ENCODE measurements at regions not wholly inside any gene's neighbourhood (a gene's known extent, or its start where the extent isn't known, plus 50 kb on each side); places are given as distances from the start of the nearest gene placed in this dataset.
"Not testable (repeated sequence)": the region's sequence is repeated elsewhere in the genome, so short reads cannot be mapped to it uniquely, and the experiment has no call there.

- H3K36me3 ChIP-seq (ENCODE audit: control insufficient read depth in 1 of 2, insufficient read depth in 2 of 2, low read length in 2 of 2), result no peaks in the 10 kb centered on the region
- no peak overlapping the region for H3K9ac ChIP-seq (ENCODE audit: low read depth in 1 of 2, low read length in 2 of 2)
- no peaks in the 10 kb centered on the region for H3K27me3 ChIP-seq (ENCODE audit: control insufficient read depth in 1 of 2, insufficient read depth in 2 of 2, low read length in 2 of 2)
- H3K4me1 ChIP-seq (ENCODE audit: control insufficient read depth in 1 of 2, insufficient read depth in 2 of 2, low read length in 2 of 2), result no peaks in the 10 kb centered on the region
- H3K9me3 ChIP-seq (ENCODE audit: control insufficient read depth in 1 of 2, low read length in 2 of 2), result no peaks in the 10 kb centered on the region
- no peak overlapping the region for H3K4me3 ChIP-seq (ENCODE audit: low read depth in 1 of 2, low read length in 2 of 2)
- H3K27ac ChIP-seq (ENCODE audit: low read depth, low read length), result no peak overlapping the region
Measured at GRCh38 chr9:26520141-26520540, 372.5 kb downstream of the CAAP1 start.

DNA sequence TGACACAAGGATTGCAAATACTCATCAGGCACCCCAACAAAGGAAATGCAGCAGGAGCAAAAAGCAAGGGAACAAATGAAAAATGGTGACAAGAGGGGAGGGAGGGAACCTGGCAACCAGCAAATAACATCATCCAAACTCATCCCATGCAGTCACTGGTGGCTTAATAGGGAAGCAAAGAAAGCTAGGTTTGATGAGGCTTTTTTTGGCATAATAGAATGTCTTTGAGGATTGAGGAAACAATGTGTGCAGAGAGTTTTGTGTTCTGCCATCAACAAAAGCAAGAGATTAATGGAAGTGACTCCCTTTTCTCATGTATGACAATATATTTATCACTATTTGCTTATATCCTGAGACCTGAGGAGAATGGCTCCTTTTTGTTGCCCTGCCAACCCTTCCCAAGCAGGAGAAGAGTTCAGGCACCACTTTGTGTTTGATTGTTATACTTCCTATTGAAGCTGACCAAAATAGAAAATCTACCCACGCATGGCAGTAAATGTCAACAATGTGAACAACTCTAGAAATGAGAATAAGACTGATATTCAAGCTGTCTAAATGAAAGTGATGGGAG, 375.7 kb downstream of the CAAP1 start:
- H3K9ac ChIP-seq (ENCODE audit: low read depth in 1 of 2, low read length in 2 of 2), result no peak overlapping the region
- H3K9me3 ChIP-seq (ENCODE audit: control insufficient read depth in 1 of 2, low read length in 2 of 2), result no peaks in the 10 kb centered on the region
- no peaks in the 10 kb centered on the region for H3K4me1 ChIP-seq (ENCODE audit: control insufficient read depth in 1 of 2, insufficient read depth in 2 of 2, low read length in 2 of 2)
- no peak overlapping the region for H3K4me3 ChIP-seq (ENCODE audit: low read depth in 1 of 2, low read length in 2 of 2)
- H3K27ac ChIP-seq (ENCODE audit: low read depth, low read length), result no peak overlapping the region
- H3K27me3 ChIP-seq (ENCODE audit: control insufficient read depth in 1 of 2, insufficient read depth in 2 of 2, low read length in 2 of 2), result no peaks in the 10 kb centered on the region
- no peaks in the 10 kb centered on the region for H3K36me3 ChIP-seq (ENCODE audit: control insufficient read depth in 1 of 2, insufficient read depth in 2 of 2, low read length in 2 of 2)

DNA sequence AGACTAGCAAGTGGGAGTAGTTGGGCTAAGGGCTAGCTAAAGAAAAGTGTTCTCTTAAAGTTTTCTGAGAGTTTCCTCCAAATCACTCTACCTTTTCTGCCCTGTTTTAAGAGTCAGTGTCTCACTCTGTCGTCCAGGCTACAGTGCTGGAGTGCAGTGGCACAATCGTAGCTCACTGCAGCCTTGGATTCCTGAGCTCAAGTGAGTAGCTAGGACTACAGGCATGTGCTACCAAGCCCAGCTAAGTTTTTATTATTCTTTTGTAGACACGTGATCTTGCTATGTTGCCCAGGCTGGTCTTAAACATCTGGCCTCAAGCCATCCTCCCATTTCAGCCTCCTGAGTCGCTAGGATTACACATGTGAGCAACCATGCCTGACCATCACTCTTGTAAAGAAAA, 378.9 kb downstream of the CAAP1 start:
- no peaks in the 10 kb centered on the region for H3K4me1 ChIP-seq (ENCODE audit: control insufficient read depth in 1 of 2, insufficient read depth in 2 of 2, low read length in 2 of 2)
- no peaks in the 10 kb centered on the region for H3K9me3 ChIP-seq (ENCODE audit: control insufficient read depth in 1 of 2, low read length in 2 of 2)

DNA sequence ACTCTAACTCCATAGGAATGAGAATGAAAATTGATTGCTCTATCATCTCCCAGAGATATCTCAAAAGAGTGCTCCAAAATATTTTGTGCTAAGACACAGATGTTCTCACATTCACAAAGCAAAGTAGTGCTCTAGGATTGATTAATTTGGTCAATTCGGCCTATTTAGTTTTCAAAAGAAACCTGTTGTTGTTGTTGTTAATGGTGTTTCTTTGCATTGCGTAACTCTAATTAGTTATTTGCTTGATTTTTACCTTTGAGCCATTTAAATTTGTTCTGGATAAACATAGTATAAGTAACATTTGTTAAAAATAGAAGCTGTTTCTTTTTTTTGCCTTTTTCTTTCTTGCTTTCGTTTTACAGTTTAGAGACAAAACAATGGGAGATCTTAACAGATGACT, 382.5 kb downstream of the CAAP1 start:
- Histone ChIP-seq H3K4me1 (ENCODE audit: control insufficient read depth in 1 of 2, insufficient read depth in 2 of 2, low read length in 2 of 2) (no peaks in the 10 kb centered on the region), H3K9me3 (ENCODE audit: control insufficient read depth in 1 of 2, low read length in 2 of 2) (no peaks in the 10 kb centered on the region), H3K27me3 (ENCODE audit: control insufficient read depth in 1 of 2, insufficient read depth in 2 of 2, low read length in 2 of 2) (no peaks in the 10 kb centered on the region), H3K4me3 (ENCODE audit: low read depth in 1 of 2, low read length in 2 of 2) (no peak overlapping the region), H3K9ac (ENCODE audit: low read depth in 1 of 2, low read length in 2 of 2) (no peak overlapping the region), H3K27ac (ENCODE audit: low read depth, low read length) (no peak overlapping the region), H3K36me3 (ENCODE audit: control insufficient read depth in 1 of 2, insufficient read depth in 2 of 2, low read length in 2 of 2) (no peaks in the 10 kb centered on the region)

More for the DNA sequence above, 378.9 kb downstream of the CAAP1 start:
- Histone ChIP-seq H3K4me3 (ENCODE audit: low read depth in 1 of 2, low read length in 2 of 2) (no peak overlapping the region), H3K27ac (ENCODE audit: low read depth, low read length) (no peak overlapping the region), H3K27me3 (ENCODE audit: control insufficient read depth in 1 of 2, insufficient read depth in 2 of 2, low read length in 2 of 2) (no peaks in the 10 kb centered on the region), H3K9ac (ENCODE audit: low read depth in 1 of 2, low read length in 2 of 2) (no peak overlapping the region), H3K36me3 (ENCODE audit: control insufficient read depth in 1 of 2, insufficient read depth in 2 of 2, low read length in 2 of 2) (no peaks in the 10 kb centered on the region)

DNA sequence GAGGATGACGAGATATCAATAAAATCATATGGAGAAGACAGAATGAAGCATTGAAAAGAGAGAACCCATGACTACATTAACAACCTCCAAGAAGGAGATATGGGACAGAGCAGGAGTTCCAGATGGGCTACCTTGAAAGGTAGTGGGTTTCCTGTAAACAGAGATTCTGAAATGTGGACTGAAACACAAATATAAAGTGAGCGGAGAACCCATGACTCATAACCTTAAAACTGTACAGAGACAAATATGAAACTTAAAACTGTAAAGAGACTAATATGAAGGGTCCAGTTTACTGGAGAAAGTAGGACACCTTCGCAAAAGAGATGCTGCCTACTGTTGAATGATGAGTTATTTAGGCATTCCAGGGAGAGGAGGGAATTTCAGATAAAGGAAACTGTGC, 383.7 kb downstream of the CAAP1 start:
- Histone ChIP-seq H3K27me3 (ENCODE audit: control insufficient read depth in 1 of 2, insufficient read depth in 2 of 2, low read length in 2 of 2) (no peaks in the 10 kb centered on the region), H3K27ac (ENCODE audit: low read depth, low read length) (no peak overlapping the region), H3K4me1 (ENCODE audit: control insufficient read depth in 1 of 2, insufficient read depth in 2 of 2, low read length in 2 of 2) (no peaks in the 10 kb centered on the region), H3K36me3 (ENCODE audit: control insufficient read depth in 1 of 2, insufficient read depth in 2 of 2, low read length in 2 of 2) (no peaks in the 10 kb centered on the region), H3K4me3 (ENCODE audit: low read depth in 1 of 2, low read length in 2 of 2) (no peak overlapping the region), H3K9me3 (ENCODE audit: control insufficient read depth in 1 of 2, low read length in 2 of 2) (no peaks in the 10 kb centered on the region), H3K9ac (ENCODE audit: low read depth in 1 of 2, low read length in 2 of 2) (no peak overlapping the region)

DNA sequence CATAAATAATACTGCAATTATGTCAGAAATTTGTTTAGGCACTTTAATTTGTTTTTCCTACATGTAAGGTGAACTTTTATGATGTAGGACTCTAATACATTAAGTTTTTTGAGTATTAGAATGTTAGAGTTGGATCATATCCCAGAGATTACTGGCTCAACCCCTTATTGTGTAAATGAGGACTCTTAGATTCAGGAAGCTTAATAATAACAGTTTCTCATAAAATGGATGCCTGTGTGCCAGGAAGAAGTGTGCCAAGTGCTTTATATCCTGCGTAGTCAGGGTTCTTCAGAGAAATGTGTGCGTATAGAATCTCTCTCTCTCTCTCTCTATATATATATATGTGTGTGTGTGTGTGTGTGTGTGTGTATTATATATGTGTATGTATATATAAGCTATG, 388.5 kb downstream of the CAAP1 start:
- Histone ChIP-seq H3K4me3 (ENCODE audit: low read depth in 1 of 2, low read length in 2 of 2) (no peak overlapping the region), H3K9ac (ENCODE audit: low read depth in 1 of 2, low read length in 2 of 2) (no peak overlapping the region), H3K36me3 (ENCODE audit: control insufficient read depth in 1 of 2, insufficient read depth in 2 of 2, low read length in 2 of 2) (no peaks in the 10 kb centered on the region), H3K4me1 (ENCODE audit: control insufficient read depth in 1 of 2, insufficient read depth in 2 of 2, low read length in 2 of 2) (no peaks in the 10 kb centered on the region), H3K9me3 (ENCODE audit: control insufficient read depth in 1 of 2, low read length in 2 of 2) (no peaks in the 10 kb centered on the region), H3K27me3 (ENCODE audit: control insufficient read depth in 1 of 2, insufficient read depth in 2 of 2, low read length in 2 of 2) (no peaks in the 10 kb centered on the region), H3K27ac (ENCODE audit: low read depth, low read length) (no peak overlapping the region)

DNA sequence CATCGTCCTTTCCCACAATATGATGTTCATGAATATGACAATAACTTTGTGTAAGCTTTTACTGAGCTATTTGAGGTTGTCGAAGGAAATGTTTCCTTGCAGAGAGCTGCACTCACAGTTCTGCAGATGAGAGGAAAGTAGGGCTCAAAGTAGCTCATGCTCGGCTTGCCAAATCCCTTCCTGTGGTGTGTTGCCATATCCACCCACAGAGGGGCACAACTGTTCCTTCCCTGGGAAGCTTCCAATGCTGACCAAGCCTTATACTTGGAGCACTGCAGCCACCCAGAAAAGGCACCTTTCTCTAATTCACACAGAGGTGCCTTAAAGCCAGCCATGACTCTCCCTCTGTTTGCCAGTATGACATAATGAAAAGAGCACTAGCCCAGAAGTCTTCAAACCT, 390.3 kb downstream of the CAAP1 start:
- no peak overlapping the region for H3K4me3 ChIP-seq (ENCODE audit: low read depth in 1 of 2, low read length in 2 of 2)
- H3K9ac ChIP-seq (ENCODE audit: low read depth in 1 of 2, low read length in 2 of 2), result no peak overlapping the region
- no peaks in the 10 kb centered on the region for H3K36me3 ChIP-seq (ENCODE audit: control insufficient read depth in 1 of 2, insufficient read depth in 2 of 2, low read length in 2 of 2)
- no peaks in the 10 kb centered on the region for H3K4me1 ChIP-seq (ENCODE audit: control insufficient read depth in 1 of 2, insufficient read depth in 2 of 2, low read length in 2 of 2)
- no peaks in the 10 kb centered on the region for H3K27me3 ChIP-seq (ENCODE audit: control insufficient read depth in 1 of 2, insufficient read depth in 2 of 2, low read length in 2 of 2)
- no peak overlapping the region for H3K27ac ChIP-seq (ENCODE audit: low read depth, low read length)
- H3K9me3 ChIP-seq (ENCODE audit: control insufficient read depth in 1 of 2, low read length in 2 of 2), result peaks cover 0 to 5% of the 10 kb centered on the region in 2 donors

GRCh38 chr9:26500471-26500870, 392.1 kb downstream of the CAAP1 start:
- Histone ChIP-seq H3K36me3 (ENCODE audit: control insufficient read depth in 1 of 2, insufficient read depth in 2 of 2, low read length in 2 of 2) (no peaks in the 10 kb centered on the region), H3K9me3 (ENCODE audit: control insufficient read depth in 1 of 2, low read length in 2 of 2) (peaks cover 0 to 5% of the 10 kb centered on the region in 2 donors), H3K4me3 (ENCODE audit: low read depth in 1 of 2, low read length in 2 of 2) (no peak overlapping the region), H3K27me3 (ENCODE audit: control insufficient read depth in 1 of 2, insufficient read depth in 2 of 2, low read length in 2 of 2) (no peaks in the 10 kb centered on the region), H3K27ac (ENCODE audit: low read depth, low read length) (no peak overlapping the region), H3K4me1 (ENCODE audit: control insufficient read depth in 1 of 2, insufficient read depth in 2 of 2, low read length in 2 of 2) (no peaks in the 10 kb centered on the region), H3K9ac (ENCODE audit: low read depth in 1 of 2, low read length in 2 of 2) (no peak overlapping the region)

DNA sequence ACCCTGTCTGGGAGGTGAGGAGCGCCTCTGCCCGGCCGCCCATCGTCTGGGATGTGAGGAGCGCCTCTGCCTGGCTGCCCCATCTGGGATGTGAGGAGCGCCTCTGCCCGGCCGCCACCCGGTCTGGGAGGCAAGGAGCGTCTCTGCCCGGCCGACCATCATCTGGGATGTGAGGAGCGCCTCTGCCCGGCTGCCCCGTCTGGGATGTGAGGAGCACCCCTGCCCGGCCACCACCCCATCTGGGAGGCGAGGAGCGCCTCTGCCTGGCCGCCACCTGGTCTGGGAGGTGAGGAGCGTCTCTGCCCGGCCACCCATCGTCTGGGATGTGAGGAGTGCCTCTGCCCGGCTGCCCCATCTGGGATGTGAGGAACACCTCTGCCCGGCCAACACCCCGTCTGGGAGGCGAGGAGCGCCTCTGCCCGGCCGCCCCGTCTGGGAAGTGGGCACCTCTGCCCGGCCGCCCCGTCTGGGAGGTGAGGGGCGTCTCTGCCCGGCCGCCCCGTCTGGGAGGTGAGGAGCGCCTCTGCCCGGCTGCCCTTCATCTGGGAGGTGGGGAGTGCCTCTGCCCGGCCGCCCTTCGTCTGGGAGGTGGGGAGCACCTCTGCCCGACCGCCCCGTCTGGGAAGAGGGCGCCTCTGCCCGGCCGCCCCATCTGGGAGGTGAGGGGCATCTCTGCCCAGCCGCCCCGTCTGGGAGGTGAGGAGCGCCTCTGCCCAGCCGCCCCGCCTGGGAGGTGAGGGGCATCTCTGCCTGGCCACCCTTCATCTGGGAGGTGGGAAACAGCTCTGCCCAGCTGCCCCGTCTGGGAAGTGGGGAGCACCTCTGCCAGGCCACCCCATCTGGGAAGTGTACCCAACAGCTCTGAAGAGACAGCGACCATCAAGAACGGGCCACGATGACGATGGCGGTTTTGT, 399.7 kb downstream of the CAAP1 start:
- H3K36me3 ChIP-seq (ENCODE audit: control insufficient read depth in 1 of 2, insufficient read depth in 2 of 2, low read length in 2 of 2); H3K27ac ChIP-seq (ENCODE audit: low read depth, low read length); H3K9ac ChIP-seq (ENCODE audit: low read depth in 1 of 2, low read length in 2 of 2); H3K4me3 ChIP-seq (ENCODE audit: low read depth in 1 of 2, low read length in 2 of 2); H3K4me1 ChIP-seq (ENCODE audit: control insufficient read depth in 1 of 2, insufficient read depth in 2 of 2, low read length in 2 of 2); H3K27me3 ChIP-seq (ENCODE audit: control insufficient read depth in 1 of 2, insufficient read depth in 2 of 2, low read length in 2 of 2): not testable (repeated sequence)
- H3K9me3 ChIP-seq (ENCODE audit: control insufficient read depth in 1 of 2, low read length in 2 of 2), result peaks cover 9 to 12% of the 10 kb centered on the region in 2 donors

DNA sequence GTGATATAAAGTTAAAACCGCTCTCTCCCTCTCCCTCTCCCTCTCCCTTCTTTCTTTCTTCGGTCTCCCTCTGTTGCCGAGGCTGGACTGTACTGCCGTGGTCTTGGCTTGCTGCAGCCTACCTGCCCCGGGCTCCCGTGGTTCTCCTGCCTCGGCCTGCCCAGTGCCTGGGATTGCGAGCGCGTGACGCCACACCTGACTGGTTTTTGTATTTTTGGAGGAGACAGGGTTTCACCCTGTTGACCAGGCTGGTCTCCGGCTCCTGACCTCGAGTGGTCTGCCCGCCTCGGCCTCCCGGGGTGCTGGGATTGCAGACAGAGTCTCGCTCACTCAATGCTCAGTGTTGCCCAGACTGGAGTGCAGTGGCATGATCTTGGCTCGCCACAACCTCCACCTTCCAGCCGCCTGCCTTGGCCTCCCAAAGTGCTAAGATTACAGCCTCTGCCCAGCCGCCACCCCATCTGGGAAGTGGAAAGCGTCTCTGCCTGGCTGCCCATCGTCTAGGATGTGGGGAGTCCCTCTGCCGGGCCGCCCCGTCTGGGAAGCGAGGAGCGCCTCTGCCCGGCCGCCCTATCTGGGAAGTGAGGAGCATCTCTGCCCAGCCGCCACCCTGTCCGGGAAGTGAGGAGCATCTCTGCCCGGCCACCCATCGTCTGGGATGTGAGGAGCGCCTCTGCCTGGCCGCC, 400.5 kb downstream of the CAAP1 start:
- not testable (repeated sequence) for H3K36me3 ChIP-seq (ENCODE audit: control insufficient read depth in 1 of 2, insufficient read depth in 2 of 2, low read length in 2 of 2); H3K4me1 ChIP-seq (ENCODE audit: control insufficient read depth in 1 of 2, insufficient read depth in 2 of 2, low read length in 2 of 2); H3K9me3 ChIP-seq (ENCODE audit: control insufficient read depth in 1 of 2, low read length in 2 of 2); H3K27ac ChIP-seq (ENCODE audit: low read depth, low read length); H3K9ac ChIP-seq (ENCODE audit: low read depth in 1 of 2, low read length in 2 of 2); H3K27me3 ChIP-seq (ENCODE audit: control insufficient read depth in 1 of 2, insufficient read depth in 2 of 2, low read length in 2 of 2); H3K4me3 ChIP-seq (ENCODE audit: low read depth in 1 of 2, low read length in 2 of 2)

All from duodenal mucosa (tissue), 2 donors.